Stimulated activated memory B cell treated with anti-CD40 and anti-IgM and Interleukin-4, amounts not matched to agents 10 μg/mL and 1 μg/mL and 100 μg/mL, for 72 hours (primary cell): ENCODE measurements at regions not wholly inside any gene's neighbourhood (a gene's known extent, or its start where the extent isn't known, plus 50 kb on each side); places are given as distances from the start of the nearest gene placed in this dataset.

Source experiments
- ATAC-seq: fragments of 150-1000 bp; cut with Tn5 transposase; 2 replicates; pipeline ENCODE4 v1.10.0; 2021
- H3K27ac Mint-ChIP-seq: one replicate; pipeline ENCODE4 v1.8.0; 2022; ENCODE audit warnings: mild to moderate bottlenecking, mixed read lengths
- H3K27me3 Mint-ChIP-seq: one replicate; pipeline ENCODE4 v1.8.0; 2022; ENCODE audit warnings: mixed read lengths
- H3K36me3 Mint-ChIP-seq: one replicate; pipeline ENCODE4 v1.8.0; 2022; ENCODE audit warnings: mixed read lengths
- H3K4me1 Mint-ChIP-seq: one replicate; pipeline ENCODE4 v1.8.0; 2022; ENCODE audit warnings: mixed read lengths
- H3K4me3 Mint-ChIP-seq: one replicate; pipeline ENCODE4 v1.8.0; 2022; ENCODE audit warnings: mild to moderate bottlenecking, moderate library complexity, mixed read lengths
- H3K9me3 Mint-ChIP-seq: one replicate; pipeline ENCODE4 v1.8.0; 2022; ENCODE audit warnings: mixed read lengths

DNA sequence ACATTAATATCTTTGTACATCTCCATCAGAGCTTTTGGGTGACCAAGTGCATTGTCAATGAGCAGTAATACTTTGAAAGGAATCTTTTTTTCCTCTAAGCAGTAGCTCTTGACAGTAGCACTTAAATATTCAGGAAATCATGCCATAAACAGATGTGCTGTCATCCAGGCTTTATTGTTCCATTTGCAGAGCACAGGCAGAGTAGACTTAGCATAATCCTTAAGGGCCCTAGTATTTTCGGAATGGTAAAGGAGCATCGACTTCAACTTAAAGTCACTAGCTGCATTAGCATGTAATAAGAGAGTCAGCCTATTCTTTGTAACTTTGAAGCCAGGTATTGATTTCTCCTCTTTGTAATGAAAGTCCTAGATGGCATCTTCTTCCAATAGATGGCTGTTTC, 121.8 kb upstream of the CWC22 start:
- Mint-ChIP-seq H3K27me3 (no peaks in the 10 kb centered on the region), H3K36me3 (no peaks in the 10 kb centered on the region), H3K27ac (no peak overlapping the region), H3K9me3 (no peaks in the 10 kb centered on the region), H3K4me1 (peaks cover 6% of the 10 kb centered on the region), H3K4me3 (no peak overlapping the region)
- no peak for ATAC-seq

GRCh38 chr2:180125245-180125962, 118.3 kb upstream of the CWC22 start:
- H3K36me3 Mint-ChIP-seq, result no peaks in the 10 kb centered on the region
- no peaks in the 10 kb centered on the region for H3K9me3 Mint-ChIP-seq
- no peaks in the 10 kb centered on the region for H3K27me3 Mint-ChIP-seq
- ATAC-seq, result peak; percentile 91
- H3K4me1 Mint-ChIP-seq, result peaks cover 6% of the 10 kb centered on the region
- H3K4me3 Mint-ChIP-seq, result no peak overlapping the region
- H3K27ac Mint-ChIP-seq, result no peak overlapping the region

DNA sequence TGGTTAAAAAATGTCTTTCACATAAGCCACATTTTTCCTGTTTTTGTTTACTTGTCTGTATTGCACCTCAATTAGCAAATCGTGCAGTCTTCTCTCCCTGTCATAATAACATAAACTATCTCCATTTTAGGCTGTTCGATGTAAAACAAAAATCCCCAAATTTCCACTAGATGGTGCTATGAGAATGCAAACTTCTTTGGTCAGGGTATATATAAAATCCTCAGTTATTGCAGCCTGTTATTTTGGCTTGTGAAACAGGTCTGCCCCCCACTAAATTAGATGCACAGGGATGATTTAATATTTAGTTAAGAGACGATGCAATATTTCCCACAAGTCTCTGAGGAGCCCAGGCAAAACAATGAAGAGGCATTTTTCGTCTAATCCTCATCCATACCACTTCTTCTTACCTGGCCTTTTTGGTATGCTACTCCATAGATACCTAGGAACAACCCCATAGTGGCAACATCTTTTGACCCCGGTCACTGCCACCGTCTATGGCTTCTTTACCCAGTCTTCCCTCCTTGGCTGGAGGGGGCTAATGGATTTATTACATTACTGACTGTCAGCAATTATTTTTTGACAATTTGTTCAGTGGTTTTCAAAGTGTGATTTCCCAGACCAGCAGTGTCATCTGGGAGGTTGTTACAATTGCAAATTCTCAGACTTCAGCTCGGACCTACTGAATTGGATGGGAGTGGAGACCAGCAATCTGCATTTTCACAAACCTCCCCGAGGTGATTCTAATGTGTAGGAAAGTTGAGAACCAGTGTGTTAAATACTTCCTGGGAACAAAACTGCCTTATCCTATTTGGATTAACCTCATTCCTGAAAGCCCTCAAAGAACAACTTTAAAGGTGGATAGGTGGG, 117.4 kb upstream of the CWC22 start:
- Mint-ChIP-seq H3K9me3 (no peaks in the 10 kb centered on the region), H3K27me3 (no peaks in the 10 kb centered on the region), H3K4me3 (no peak overlapping the region), H3K36me3 (no peaks in the 10 kb centered on the region), H3K4me1 (peaks cover 6% of the 10 kb centered on the region), H3K27ac (no peak overlapping the region)
- ATAC-seq, result peak; percentile 55

- Mint-ChIP-seq H3K4me3 (no peak overlapping the region), H3K27ac (no peak overlapping the region), H3K4me1 (peaks cover 6% of the 10 kb centered on the region), H3K9me3 (no peaks in the 10 kb centered on the region), H3K27me3 (no peaks in the 10 kb centered on the region), H3K36me3 (no peaks in the 10 kb centered on the region)
- ATAC-seq, result no peak
Observed at GRCh38 chr2:180122874-180123273, 115.8 kb upstream of the CWC22 start.

GRCh38 chr2:180115675-180116074, 108.6 kb upstream of the CWC22 start:
- Mint-ChIP-seq H3K27me3 (no peaks in the 10 kb centered on the region), H3K4me1 (no peaks in the 10 kb centered on the region), H3K27ac (no peak overlapping the region), H3K9me3 (no peaks in the 10 kb centered on the region), H3K36me3 (no peaks in the 10 kb centered on the region), H3K4me3 (no peak overlapping the region)
- no peak for ATAC-seq

GRCh38 chr2:180115269-180115668, 108.2 kb upstream of the CWC22 start:
- Mint-ChIP-seq H3K27me3 (no peaks in the 10 kb centered on the region), H3K27ac (no peak overlapping the region), H3K9me3 (no peaks in the 10 kb centered on the region), H3K4me3 (no peak overlapping the region), H3K4me1 (no peaks in the 10 kb centered on the region), H3K36me3 (no peaks in the 10 kb centered on the region)
- ATAC-seq, result no peak

DNA sequence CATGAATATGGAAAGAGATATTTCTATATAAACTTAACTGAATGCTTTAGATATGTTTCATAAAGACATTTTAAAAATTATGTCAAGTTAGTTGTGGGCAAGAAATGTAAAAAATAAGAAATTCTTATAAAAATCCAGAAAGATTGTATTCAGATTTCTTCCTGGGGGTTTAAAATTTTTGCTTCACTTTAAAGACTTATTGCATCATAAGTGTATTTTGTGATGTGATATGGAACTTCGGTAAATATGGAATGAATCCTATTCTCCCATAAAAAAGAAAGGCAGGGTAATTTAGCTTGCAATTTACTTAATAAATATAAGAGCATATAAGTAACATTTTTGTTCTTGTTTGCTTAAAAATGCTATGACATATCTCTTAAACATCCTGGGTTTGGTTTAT, 104.8 kb upstream of the CWC22 start:
- H3K27me3 Mint-ChIP-seq, result peaks cover 16% of the 10 kb centered on the region
- no peaks in the 10 kb centered on the region for H3K36me3 Mint-ChIP-seq
- H3K9me3 Mint-ChIP-seq, result no peaks in the 10 kb centered on the region
- ATAC-seq, result no peak
- H3K27ac Mint-ChIP-seq, result no peak overlapping the region
- H3K4me3 Mint-ChIP-seq, result no peak overlapping the region
- H3K4me1 Mint-ChIP-seq, result no peaks in the 10 kb centered on the region

DNA sequence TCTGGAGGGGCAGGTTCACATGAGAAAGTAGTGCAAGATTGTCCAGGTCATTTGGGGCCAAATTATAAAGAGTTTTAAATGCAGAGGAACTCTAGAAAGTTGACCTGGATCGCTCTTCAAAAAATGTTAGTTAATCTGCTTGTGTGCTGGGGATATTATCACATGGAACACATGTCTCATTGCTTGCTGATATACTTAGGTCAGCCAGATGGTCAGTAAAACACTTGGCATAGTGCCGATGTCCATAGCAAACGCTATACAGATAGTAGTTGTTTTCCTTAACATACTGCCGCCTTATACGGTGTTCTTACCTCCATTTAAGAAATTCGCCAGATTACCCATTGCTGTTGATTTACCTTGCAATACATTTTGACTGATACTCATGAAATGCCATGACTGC, 103.4 kb upstream of the CWC22 start:
- no peak overlapping the region for H3K4me3 Mint-ChIP-seq
- no peaks in the 10 kb centered on the region for H3K9me3 Mint-ChIP-seq
- H3K27ac Mint-ChIP-seq, result no peak overlapping the region
- H3K36me3 Mint-ChIP-seq, result no peaks in the 10 kb centered on the region
- peaks cover 22% of the 10 kb centered on the region for H3K27me3 Mint-ChIP-seq
- H3K4me1 Mint-ChIP-seq, result no peaks in the 10 kb centered on the region
- no peak for ATAC-seq

GRCh38 chr2:180101846-180102245, 94.7 kb upstream of the CWC22 start:
- H3K9me3 Mint-ChIP-seq, result no peaks in the 10 kb centered on the region
- no peak overlapping the region for H3K27ac Mint-ChIP-seq
- no peaks in the 10 kb centered on the region for H3K4me1 Mint-ChIP-seq
- no peak overlapping the region for H3K4me3 Mint-ChIP-seq
- H3K36me3 Mint-ChIP-seq, result no peaks in the 10 kb centered on the region
- no peak for ATAC-seq
- peaks cover 5% of the 10 kb centered on the region for H3K27me3 Mint-ChIP-seq

GRCh38 chr2:180099308-180099707, 92.2 kb upstream of the CWC22 start:
- no peak for ATAC-seq
- Mint-ChIP-seq H3K27ac (no peak overlapping the region), H3K36me3 (no peaks in the 10 kb centered on the region), H3K9me3 (no peaks in the 10 kb centered on the region), H3K27me3 (peaks cover 14% of the 10 kb centered on the region), H3K4me1 (no peaks in the 10 kb centered on the region), H3K4me3 (no peak overlapping the region)

GRCh38 chr2:180085144-180085543, 78.0 kb upstream of the CWC22 start:
- no peak for ATAC-seq
- H3K27me3 Mint-ChIP-seq, result peaks cover 49% of the 10 kb centered on the region
- peaks cover 19% of the 10 kb centered on the region for H3K9me3 Mint-ChIP-seq
- H3K27ac Mint-ChIP-seq, result no peak overlapping the region
- no peaks in the 10 kb centered on the region for H3K4me1 Mint-ChIP-seq
- no peaks in the 10 kb centered on the region for H3K36me3 Mint-ChIP-seq
- H3K4me3 Mint-ChIP-seq, result no peak overlapping the region

DNA sequence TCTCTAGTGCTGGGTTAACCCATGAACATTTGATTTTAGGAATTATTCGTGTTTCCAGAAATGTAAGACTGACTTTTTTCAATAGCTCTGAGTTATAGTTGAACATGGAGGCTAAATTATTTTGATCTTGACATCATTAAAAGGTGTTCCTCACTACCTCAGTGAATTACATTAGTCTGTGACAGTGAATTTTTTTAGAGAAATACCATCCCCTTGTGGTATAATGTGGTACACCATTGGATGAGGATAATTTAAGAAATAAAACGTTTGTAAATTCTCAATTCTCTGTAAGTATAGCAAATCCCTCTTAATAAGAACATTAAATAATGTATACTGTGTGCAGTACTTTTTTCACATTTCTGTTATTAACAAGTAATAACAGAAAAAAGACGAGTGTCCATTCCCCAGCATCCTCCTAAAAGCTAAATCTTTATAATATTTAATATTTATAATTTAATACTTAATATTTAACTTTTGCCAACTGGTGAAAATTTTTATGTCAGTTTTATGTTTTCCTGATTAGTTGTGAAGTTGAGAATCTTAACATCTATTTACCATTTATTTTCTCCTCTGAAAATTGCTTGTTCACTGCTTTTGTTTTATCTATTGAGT, 70.3 kb upstream of the CWC22 start:
- H3K27me3 Mint-ChIP-seq, result peaks cover 25% of the 10 kb centered on the region
- peaks cover 16% of the 10 kb centered on the region for H3K9me3 Mint-ChIP-seq
- no peaks in the 10 kb centered on the region for H3K4me1 Mint-ChIP-seq
- no peak for ATAC-seq
- H3K4me3 Mint-ChIP-seq, result no peak overlapping the region
- no peak overlapping the region for H3K27ac Mint-ChIP-seq
- H3K36me3 Mint-ChIP-seq, result no peaks in the 10 kb centered on the region

- H3K36me3 Mint-ChIP-seq, result no peaks in the 10 kb centered on the region
- no peak overlapping the region for H3K27ac Mint-ChIP-seq
- no peak for ATAC-seq
- peaks cover 3% of the 10 kb centered on the region for H3K9me3 Mint-ChIP-seq
- H3K27me3 Mint-ChIP-seq, result peaks cover 9% of the 10 kb centered on the region
- H3K4me3 Mint-ChIP-seq, result no peak overlapping the region
- no peaks in the 10 kb centered on the region for H3K4me1 Mint-ChIP-seq
Observed at GRCh38 chr2:180075870-180076269, 68.8 kb upstream of the CWC22 start.

DNA sequence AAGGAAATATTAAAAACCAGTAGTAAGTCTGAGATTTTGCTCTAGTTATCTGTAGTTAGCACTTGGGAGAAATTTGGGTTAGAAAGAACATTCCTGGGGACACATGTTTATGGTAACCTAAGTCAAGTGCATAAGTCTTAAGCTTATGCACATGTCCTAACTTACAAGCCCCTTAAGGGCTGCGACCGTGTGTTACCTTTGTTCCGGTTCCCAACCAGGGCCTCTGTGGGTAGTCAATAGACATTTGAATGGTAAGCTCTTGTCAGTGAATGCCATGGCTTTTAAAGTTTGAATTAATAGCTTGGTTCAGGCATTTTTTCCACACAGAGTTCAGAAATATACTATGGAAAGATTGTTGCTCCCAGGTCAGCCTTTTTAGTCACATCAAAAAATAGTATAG, 64.7 kb upstream of the CWC22 start:
- Mint-ChIP-seq H3K36me3 (no peaks in the 10 kb centered on the region), H3K4me3 (no peak overlapping the region), H3K9me3 (peaks cover 5% of the 10 kb centered on the region), H3K27me3 (no peaks in the 10 kb centered on the region), H3K4me1 (no peaks in the 10 kb centered on the region), H3K27ac (no peak overlapping the region)
- no peak for ATAC-seq

- no peak overlapping the region for H3K4me3 Mint-ChIP-seq
- no peaks in the 10 kb centered on the region for H3K4me1 Mint-ChIP-seq
- no peaks in the 10 kb centered on the region for H3K27me3 Mint-ChIP-seq
- no peaks in the 10 kb centered on the region for H3K36me3 Mint-ChIP-seq
- H3K9me3 Mint-ChIP-seq, result no peaks in the 10 kb centered on the region
- no peak for ATAC-seq
- H3K27ac Mint-ChIP-seq, result no peak overlapping the region
Observed at GRCh38 chr2:180063494-180064092, 56.5 kb upstream of the CWC22 start.
